ENCODE measurements at regions not wholly inside any gene's neighbourhood (a gene's known extent, or its start where the extent isn't known, plus 50 kb on each side); places are given as distances from the start of the nearest gene placed in this dataset.

DNA sequence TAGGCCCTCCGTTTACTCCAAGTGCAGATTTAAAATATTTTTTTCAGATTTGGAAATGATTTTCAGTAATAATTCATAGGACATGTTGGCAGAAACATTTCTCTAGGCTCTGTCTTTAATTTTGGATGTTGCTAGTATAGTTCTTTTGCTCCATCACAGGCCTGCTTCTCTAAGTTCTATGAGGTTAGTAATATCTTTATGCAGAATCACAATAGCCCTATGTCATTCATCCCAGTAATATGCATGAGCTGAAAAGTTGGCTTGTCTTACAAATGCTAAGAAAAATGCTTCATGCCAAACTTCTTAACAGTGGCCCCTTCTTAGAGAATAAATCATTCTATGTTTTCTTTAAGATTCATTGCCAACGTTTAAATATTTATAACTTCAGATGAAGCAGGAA is 148.3 kb upstream of the TLL1 start:
- peaks cover 30% of the 10 kb centered on the region for H3K4me1 Mint-ChIP-seq
- TF ChIP-seq MYBL2 (CRISPR knock-in tag; IDR thresholded peaks at IDR 0.05) (no peak), RELA (CRISPR knock-in tag; IDR thresholded peaks at IDR 0.05; ENCODE audit: borderline replicate concordance) (no peak)
- TF ChIP-seq, protein P1, sequence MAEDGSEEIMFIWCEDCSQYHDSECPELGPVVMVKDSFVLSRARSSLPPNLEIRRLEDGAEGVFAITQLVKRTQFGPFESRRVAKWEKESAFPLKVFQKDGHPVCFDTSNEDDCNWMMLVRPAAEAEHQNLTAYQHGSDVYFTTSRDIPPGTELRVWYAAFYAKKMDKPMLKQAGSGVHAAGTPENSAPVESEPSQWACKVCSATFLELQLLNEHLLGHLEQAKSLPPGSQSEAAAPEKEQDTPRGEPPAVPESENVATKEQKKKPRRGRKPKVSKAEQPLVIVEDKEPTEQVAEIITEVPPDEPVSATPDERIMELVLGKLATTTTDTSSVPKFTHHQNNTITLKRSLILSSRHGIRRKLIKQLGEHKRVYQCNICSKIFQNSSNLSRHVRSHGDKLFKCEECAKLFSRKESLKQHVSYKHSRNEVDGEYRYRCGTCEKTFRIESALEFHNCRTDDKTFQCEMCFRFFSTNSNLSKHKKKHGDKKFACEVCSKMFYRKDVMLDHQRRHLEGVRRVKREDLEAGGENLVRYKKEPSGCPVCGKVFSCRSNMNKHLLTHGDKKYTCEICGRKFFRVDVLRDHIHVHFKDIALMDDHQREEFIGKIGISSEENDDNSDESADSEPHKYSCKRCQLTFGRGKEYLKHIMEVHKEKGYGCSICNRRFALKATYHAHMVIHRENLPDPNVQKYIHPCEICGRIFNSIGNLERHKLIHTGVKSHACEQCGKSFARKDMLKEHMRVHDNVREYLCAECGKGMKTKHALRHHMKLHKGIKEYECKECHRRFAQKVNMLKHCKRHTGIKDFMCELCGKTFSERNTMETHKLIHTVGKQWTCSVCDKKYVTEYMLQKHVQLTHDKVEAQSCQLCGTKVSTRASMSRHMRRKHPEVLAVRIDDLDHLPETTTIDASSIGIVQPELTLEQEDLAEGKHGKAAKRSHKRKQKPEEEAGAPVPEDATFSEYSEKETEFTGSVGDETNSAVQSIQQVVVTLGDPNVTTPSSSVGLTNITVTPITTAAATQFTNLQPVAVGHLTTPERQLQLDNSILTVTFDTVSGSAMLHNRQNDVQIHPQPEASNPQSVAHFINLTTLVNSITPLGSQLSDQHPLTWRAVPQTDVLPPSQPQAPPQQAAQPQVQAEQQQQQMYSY (CRISPR knock-in tag; IDR thresholded peaks at IDR 0.05): no peak
- ATAC-seq (no peak), DNase-seq (ENCODE audit: low spot score) (no peak)
- no peak overlapping the region for H3K27ac Mint-ChIP-seq
- ChIA-PET POLR2A (no interaction called here), CTCF (no interaction called here)
- no peaks in the 10 kb centered on the region for H3K9me3 Mint-ChIP-seq
- no peak overlapping the region for H3K4me3 Mint-ChIP-seq
- H3K27me3 Mint-ChIP-seq (ENCODE audit: low read depth): no peaks in the 10 kb centered on the region; the same call in 1 of the 2 replicates
- no peaks in the 10 kb centered on the region for H3K36me3 Mint-ChIP-seq

DNA sequence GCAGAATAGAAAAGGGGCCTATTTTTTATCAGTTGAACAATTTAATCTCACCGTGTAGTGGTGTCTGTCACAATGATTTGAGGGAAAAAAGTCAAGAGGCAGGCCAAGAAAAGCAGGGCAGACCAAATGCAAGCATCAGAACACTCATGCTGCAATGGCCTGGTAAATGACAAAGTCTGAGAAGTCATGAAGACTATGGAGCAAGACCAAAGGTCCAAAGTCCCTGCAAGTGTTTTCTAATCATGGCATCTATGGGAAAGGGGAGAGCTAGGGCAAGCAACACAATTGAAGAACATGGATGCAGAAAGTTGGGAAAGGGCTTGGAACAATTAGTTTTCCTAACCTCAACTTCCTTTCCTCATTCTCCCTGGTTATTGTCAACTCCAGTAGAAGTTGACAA is 147.7 kb upstream of the TLL1 start:
- H3K4me3 Mint-ChIP-seq: no peak overlapping the region
- ATAC-seq: no peak
- H3K36me3 Mint-ChIP-seq: no peaks in the 10 kb centered on the region
- H3K4me1 Mint-ChIP-seq: peaks cover 30% of the 10 kb centered on the region
- H3K27me3 Mint-ChIP-seq (ENCODE audit: low read depth): no peaks in the 10 kb centered on the region; the same call in 1 of the 2 replicates
- ChIA-PET POLR2A (no interaction called here), CTCF (no interaction called here)
- no peak overlapping the region for H3K27ac Mint-ChIP-seq
- H3K9me3 Mint-ChIP-seq: no peaks in the 10 kb centered on the region
- DNase-seq (ENCODE audit: low spot score): no peak
- no peak for TF ChIP-seq USF2 (CRISPR knock-in tag; IDR thresholded peaks at IDR 0.05)
- TF ChIP-seq ZNF317 (CRISPR knock-in tag; IDR thresholded peaks at IDR 0.05; ENCODE audit: borderline replicate concordance, low read depth): no peak
- no peak for TF ChIP-seq ZNF396 (CRISPR knock-in tag; IDR thresholded peaks at IDR 0.05; ENCODE audit: borderline replicate concordance)
- TF ChIP-seq, protein P2, sequence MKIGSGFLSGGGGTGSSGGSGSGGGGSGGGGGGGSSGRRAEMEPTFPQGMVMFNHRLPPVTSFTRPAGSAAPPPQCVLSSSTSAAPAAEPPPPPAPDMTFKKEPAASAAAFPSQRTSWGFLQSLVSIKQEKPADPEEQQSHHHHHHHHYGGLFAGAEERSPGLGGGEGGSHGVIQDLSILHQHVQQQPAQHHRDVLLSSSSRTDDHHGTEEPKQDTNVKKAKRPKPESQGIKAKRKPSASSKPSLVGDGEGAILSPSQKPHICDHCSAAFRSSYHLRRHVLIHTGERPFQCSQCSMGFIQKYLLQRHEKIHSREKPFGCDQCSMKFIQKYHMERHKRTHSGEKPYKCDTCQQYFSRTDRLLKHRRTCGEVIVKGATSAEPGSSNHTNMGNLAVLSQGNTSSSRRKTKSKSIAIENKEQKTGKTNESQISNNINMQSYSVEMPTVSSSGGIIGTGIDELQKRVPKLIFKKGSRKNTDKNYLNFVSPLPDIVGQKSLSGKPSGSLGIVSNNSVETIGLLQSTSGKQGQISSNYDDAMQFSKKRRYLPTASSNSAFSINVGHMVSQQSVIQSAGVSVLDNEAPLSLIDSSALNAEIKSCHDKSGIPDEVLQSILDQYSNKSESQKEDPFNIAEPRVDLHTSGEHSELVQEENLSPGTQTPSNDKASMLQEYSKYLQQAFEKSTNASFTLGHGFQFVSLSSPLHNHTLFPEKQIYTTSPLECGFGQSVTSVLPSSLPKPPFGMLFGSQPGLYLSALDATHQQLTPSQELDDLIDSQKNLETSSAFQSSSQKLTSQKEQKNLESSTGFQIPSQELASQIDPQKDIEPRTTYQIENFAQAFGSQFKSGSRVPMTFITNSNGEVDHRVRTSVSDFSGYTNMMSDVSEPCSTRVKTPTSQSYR (CRISPR knock-in tag; IDR thresholded peaks at IDR 0.05): no peak
- TF ChIP-seq USF1 (CRISPR knock-in tag; IDR thresholded peaks at IDR 0.05): no peak
- TF ChIP-seq ZNF232 (CRISPR knock-in tag; IDR thresholded peaks at IDR 0.05): no peak
- TF ChIP-seq AR (CRISPR knock-in tag; IDR thresholded peaks at IDR 0.05): no peak
- no peak for TF ChIP-seq CREB1 (CRISPR knock-in tag; IDR thresholded peaks at IDR 0.05)
- TF ChIP-seq ZNF219 (CRISPR knock-in tag; IDR thresholded peaks at IDR 0.05; ENCODE audit: borderline replicate concordance): no peak
- TF ChIP-seq TEAD1 (CRISPR knock-in tag; IDR thresholded peaks at IDR 0.05): no peak
- TF ChIP-seq TCF7 (CRISPR knock-in tag; IDR thresholded peaks at IDR 0.05; ENCODE audit: low read depth): no peak
- TF ChIP-seq, protein P1 (CRISPR knock-in tag; IDR thresholded peaks at IDR 0.05): no peak
- TF ChIP-seq E2F5 (CRISPR knock-in tag; IDR thresholded peaks at IDR 0.05): no peak

Data from WTC11 (cell line).